K562 (cell line): ENCODE measurements at regions not wholly inside any gene's neighbourhood (a gene's known extent, or its start where the extent isn't known, plus 50 kb on each side); places are given as distances from the start of the nearest gene placed in this dataset.

Experiments
- ATAC-seq: fragments of 200-7000 bp; cut with Tn5 transposase; 3 replicates; pipeline ENCODE4 v1.9.1; 2020; ENCODE audit warnings: moderate library complexity
- BruUV-seq: library from RNA; stranded (reverse); fragments of 400-500 nt; replicated peaks from 2 replicates; lab custom pipeline; 2021; lab: Mats Ljungman, UMichigan
- CTCF ChIA-PET: fragments of 300-600 bp; formaldehyde crosslinking; extraction: SDS; loops from one replicate; lab custom pipeline; 2021; ENCODE audit warnings: low intra/inter-chr PET ratio; lab: Yijun Ruan, JAX
- POLR2A ChIA-PET: fragments of 300-600, 350-650 bp; sonication (Branson Sonifier 250); formaldehyde crosslinking; extraction: SDS; loops from one replicate; lab custom pipeline; 2021; ENCODE audit warnings: antibody characterized with exemption, inconsistent platforms; lab: Yijun Ruan, JAX
- DNase-seq, 4 experiments: peaks; one replicate each; pipeline versions ENCODE4 v3.0.0 to v3.0.0-alpha.2; 2011 to 2018; ENCODE audit warnings: low spot score in 3 of 4, mixed read lengths in 3 of 4; ENCODE audit errors: extremely low read depth in 1 of 4
- FAIRE-seq: peaks from 2 replicates; lab custom pipeline; 2011; peaks lifted over from hg19 to GRCh38; lab: Jason Lieb, UNC
- H2AFZ ChIP-seq: 2 replicates; pipeline ENCODE4 v1.6.0; 2011; ENCODE audit warnings: low read depth, low read length, control low read depth, inconsistent platforms
- H3K27ac ChIP-seq: fragments of 200-600 bp; 3 replicates; pipeline ENCODE4 v1.8.0; 2011; ENCODE audit warnings: low read depth, mild to moderate bottlenecking, control low read depth, inconsistent platforms, low read length, moderate library complexity, mixed read lengths; ENCODE audit errors: extremely low read depth
- H3K27me3 ChIP-seq, 2 experiments: fragments of 300-600 bp in 1 of 2; 2 replicates in 1 of 2; 3 replicates in 1 of 2; pipeline versions ENCODE4 v1.6.0 to v1.8.0; 2011; ENCODE audit warnings: inconsistent platforms in 2 of 2, low read length in 2 of 2, mild to moderate bottlenecking in 1 of 2, mixed read lengths in 1 of 2, moderate library complexity in 1 of 2; ENCODE audit not compliant: control insufficient read depth in 2 of 2, insufficient read depth in 2 of 2
- H3K36me3 ChIP-seq: fragments of 300-600 bp; 3 replicates; pipeline ENCODE4 v1.8.0; 2011; ENCODE audit warnings: mild to moderate bottlenecking, low read length, inconsistent platforms; ENCODE audit not compliant: control insufficient read depth, insufficient read depth
- H3K4me1 ChIP-seq, 2 experiments: fragments of 200-600 bp in 1 of 2; replicated peaks in 1 of 2; 2 replicates in 1 of 2; 3 replicates in 1 of 2; pipeline versions ENCODE4 v1.5.1 to v1.8.0; 2011; ENCODE audit warnings: inconsistent platforms in 2 of 2, low read length in 2 of 2, mild to moderate bottlenecking in 1 of 2, mixed read lengths in 1 of 2, moderate library complexity in 1 of 2; ENCODE audit not compliant: control insufficient read depth in 2 of 2, insufficient read depth in 2 of 2
- H3K4me2 ChIP-seq: 2 replicates; pipeline ENCODE4 v1.6.1; 2011; ENCODE audit warnings: low read length, control low read depth, inconsistent platforms, mixed read lengths; ENCODE audit not compliant: insufficient read depth
- H3K4me3 ChIP-seq: fragments of 200-600 bp; sonication (generic), shearing (Covaris generic); 2 replicates; pipeline ENCODE4 v1.5.1; 2016; ENCODE audit warnings: control low read depth, inconsistent platforms
- H3K79me2 ChIP-seq: fragments of 200-600 bp; 3 replicates; pipeline ENCODE4 v1.8.0; 2011; ENCODE audit warnings: low read length, inconsistent platforms; ENCODE audit not compliant: control insufficient read depth, insufficient read depth
- H3K9ac ChIP-seq, 2 experiments: 2 replicates each; pipeline versions ENCODE4 v1.6.0 to v1.6.1; 2011; ENCODE audit warnings: low read depth in 2 of 2, low read length in 2 of 2, control low read depth in 1 of 2, inconsistent platforms in 1 of 2, mild to moderate bottlenecking in 1 of 2, mixed read lengths in 1 of 2; ENCODE audit not compliant: insufficient read depth in 1 of 2
- H3K9me1 ChIP-seq: one replicate; pipeline ENCODE4 v1.6.0; 2011; ENCODE audit warnings: inconsistent platforms, mild to moderate bottlenecking, low read length, moderate library complexity; ENCODE audit not compliant: control insufficient read depth, insufficient read depth
- H3K9me3 ChIP-seq: replicated peaks from 2 replicates; pipeline ENCODE4 v1.5.1; 2011; ENCODE audit warnings: low read depth, low read length, inconsistent platforms; ENCODE audit not compliant: control insufficient read depth, insufficient read depth
- H4K20me1 ChIP-seq: replicated peaks from 2 replicates; pipeline ENCODE4 v1.6.1; 2011; ENCODE audit warnings: low read length, inconsistent platforms, mixed read lengths; ENCODE audit not compliant: control insufficient read depth, insufficient read depth
- DPF2 ChIP-seq: fragments of 450-650 bp; IDR thresholded peaks from 2 replicates; pipeline ENCODE4 v1.6.1; 2016
- GABPB2 ChIP-seq: fragments of 250-450 bp; sonication (Bioruptor Pico); conservative IDR thresholded peaks from 2 replicates; pipeline ENCODE4 v1.5.1; 2021; ENCODE audit warnings: mild to moderate bottlenecking
- HEY1 ChIP-seq: fragments of 250-450 bp; sonication (Bioruptor Pico); IDR thresholded peaks from 2 replicates; pipeline ENCODE4 v1.5.0; 2020; ENCODE audit warnings: mild to moderate bottlenecking, moderate library complexity, borderline replicate concordance
- ID3 ChIP-seq, 2 experiments: fragments of 250-450 bp in 1 of 2; fragments of 450-650 bp in 1 of 2; sonication (Bioruptor Pico) in 1 of 2; IDR thresholded peaks; 2 replicates each; pipeline versions ENCODE4 v1.6.1 to v1.8.0; 2016 to 2021; ENCODE audit warnings: mild to moderate bottlenecking in 2 of 2, moderate library complexity in 2 of 2, missing compliant biosample characterization in 1 of 2, missing genetic modification characterization in 1 of 2
- MCM5 ChIP-seq: fragments of 450-650 bp; IDR thresholded peaks from 2 replicates; pipeline ENCODE4 v1.6.1; 2016; ENCODE audit warnings: low read depth
- NCOA6 ChIP-seq: fragments of 450-650 bp; IDR thresholded peaks from 2 replicates; pipeline ENCODE4 v1.6.1; 2017; ENCODE audit warnings: mild to moderate bottlenecking
- WHSC1 ChIP-seq: IDR thresholded peaks from one replicate; pipeline ENCODE4 v1.6.1; 2012; ENCODE audit warnings: low read length, control low read depth, inconsistent platforms
- ZFP30 ChIP-seq: fragments of 250-450 bp; sonication (Bioruptor Pico); IDR thresholded peaks from 2 replicates; pipeline ENCODE4 v1.8.0; 2022; ENCODE audit warnings: moderate library complexity, mild to moderate bottlenecking, inconsistent platforms, borderline replicate concordance
- ZNF655 ChIP-seq: fragments of 250-450 bp; sonication (Bioruptor Pico); IDR thresholded peaks from 2 replicates; pipeline ENCODE4 v1.5.0; 2021
- WGBS: fragments of 100-300 bp; shearing (Covaris generic); methylation state at CpG from one replicate; pipeline ENCODE4 v1.1.6; 2016; ENCODE audit warnings: low coverage, mixed read lengths; ENCODE audit not compliant: insufficient coverage; ENCODE audit errors: missing lambda C conversion rate; 5-methylcytosine and 5-hydroxymethylcytosine counted together
- in situ Hi-C: fragments of 300-500 bp; cut with MboI; formaldehyde crosslinking; loops from 4 replicates; pipeline ENCODE4 v1.15.0; 2018; ENCODE audit warnings: inconsistent platforms, mixed read lengths
- intact Hi-C: fragments of 100-400 bp; cut with micrococcal nuclease; formaldehyde crosslinking; loops from 2 replicates; pipeline ENCODE4 v1.14.2; 2022
- TF ChIP-seq, protein P1 (sequence below): fragments of 250-450 bp; sonication (Bioruptor Pico); IDR thresholded peaks from 2 replicates; pipeline ENCODE4 v1.9.0; 2021; ENCODE audit warnings: mild to moderate bottlenecking, inconsistent platforms
- TF ChIP-seq, protein P2 (sequence below), 2 experiments: fragments of 450-650 bp; formaldehyde crosslinking in 1 of 2; IDR thresholded peaks; 2 replicates each; pipeline versions ENCODE4 v1.4.0 to v1.6.1; 2014 to 2020; ENCODE audit warnings: mild to moderate bottlenecking in 2 of 2, borderline replicate concordance in 1 of 2, low read depth in 1 of 2

DNA sequence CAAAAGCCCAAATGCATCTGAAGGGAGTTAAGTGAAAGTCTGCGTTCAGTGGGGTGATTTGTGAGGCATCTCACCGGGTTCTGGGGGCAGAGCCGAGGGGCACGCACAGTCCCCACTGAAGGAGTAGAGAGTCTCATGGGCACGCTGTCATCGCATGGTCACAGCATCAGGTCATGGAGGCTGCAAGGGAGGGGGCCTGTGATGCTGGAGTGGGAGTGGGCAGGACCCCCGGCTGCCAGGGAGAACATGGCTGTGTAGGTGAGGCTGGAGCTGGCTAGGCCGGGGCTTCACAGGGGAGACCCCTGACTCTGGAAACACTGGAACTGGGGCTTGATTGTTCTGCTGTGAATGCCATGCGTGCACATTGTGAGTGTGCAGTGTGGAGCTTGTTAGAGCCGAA is 360.5 kb downstream of the IRX2 start:
- in situ Hi-C loops: no loop called here
- no peak overlapping the region for H3K27ac ChIP-seq
- ChIA-PET POLR2A (no interaction called here), CTCF (no interaction called here)
- no peaks in the 10 kb centered on the region for H3K36me3 ChIP-seq
- H3K4me2 ChIP-seq: no peak overlapping the region
- intact Hi-C loops: no loop called here
- no peaks in the 10 kb centered on the region for H4K20me1 ChIP-seq
- H3K9me1 ChIP-seq: no peaks in the 10 kb centered on the region
- H3K4me3 ChIP-seq: no peak overlapping the region
- FAIRE-seq (no peak), DNase-seq (no peak), ATAC-seq (no peak)
- H3K9ac ChIP-seq: no peak overlapping the region
- H3K4me1 ChIP-seq: no peaks in the 10 kb centered on the region
- H2AFZ ChIP-seq: no peak overlapping the region
- H3K9me3 ChIP-seq: no peaks in the 10 kb centered on the region
- no peaks in the 10 kb centered on the region for H3K79me2 ChIP-seq
- BruUV-seq: no TSS peak
- WGBS: 0% methylated on average over 10 of the region's 10 CpGs
- peaks cover 13 to 44% of the 10 kb centered on the region in 2 experiments; a peak in 4 of 5 replicates for H3K27me3 ChIP-seq
- TF ChIP-seq ZFP30 (CRISPR knock-in tag) (no peak), ID3 (CRISPR knock-in tag; IDR thresholded peaks at IDR 0.05) (no peak), ID3 (tag; IDR thresholded peaks at IDR 0.05) (no peak), MCM5 (no peak), WHSC1 (no peak), HEY1 (CRISPR knock-in tag) (no peak), GABPB2 (CRISPR knock-in tag) (no peak), ZNF655 (CRISPR knock-in tag) (no peak), DPF2 (no peak), NCOA6 (no peak)
- TF ChIP-seq, protein P1, sequence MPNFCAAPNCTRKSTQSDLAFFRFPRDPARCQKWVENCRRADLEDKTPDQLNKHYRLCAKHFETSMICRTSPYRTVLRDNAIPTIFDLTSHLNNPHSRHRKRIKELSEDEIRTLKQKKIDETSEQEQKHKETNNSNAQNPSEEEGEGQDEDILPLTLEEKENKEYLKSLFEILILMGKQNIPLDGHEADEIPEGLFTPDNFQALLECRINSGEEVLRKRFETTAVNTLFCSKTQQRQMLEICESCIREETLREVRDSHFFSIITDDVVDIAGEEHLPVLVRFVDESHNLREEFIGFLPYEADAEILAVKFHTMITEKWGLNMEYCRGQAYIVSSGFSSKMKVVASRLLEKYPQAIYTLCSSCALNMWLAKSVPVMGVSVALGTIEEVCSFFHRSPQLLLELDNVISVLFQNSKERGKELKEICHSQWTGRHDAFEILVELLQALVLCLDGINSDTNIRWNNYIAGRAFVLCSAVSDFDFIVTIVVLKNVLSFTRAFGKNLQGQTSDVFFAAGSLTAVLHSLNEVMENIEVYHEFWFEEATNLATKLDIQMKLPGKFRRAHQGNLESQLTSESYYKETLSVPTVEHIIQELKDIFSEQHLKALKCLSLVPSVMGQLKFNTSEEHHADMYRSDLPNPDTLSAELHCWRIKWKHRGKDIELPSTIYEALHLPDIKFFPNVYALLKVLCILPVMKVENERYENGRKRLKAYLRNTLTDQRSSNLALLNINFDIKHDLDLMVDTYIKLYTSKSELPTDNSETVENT (CRISPR knock-in tag): no peak
- TF ChIP-seq, protein P2, sequence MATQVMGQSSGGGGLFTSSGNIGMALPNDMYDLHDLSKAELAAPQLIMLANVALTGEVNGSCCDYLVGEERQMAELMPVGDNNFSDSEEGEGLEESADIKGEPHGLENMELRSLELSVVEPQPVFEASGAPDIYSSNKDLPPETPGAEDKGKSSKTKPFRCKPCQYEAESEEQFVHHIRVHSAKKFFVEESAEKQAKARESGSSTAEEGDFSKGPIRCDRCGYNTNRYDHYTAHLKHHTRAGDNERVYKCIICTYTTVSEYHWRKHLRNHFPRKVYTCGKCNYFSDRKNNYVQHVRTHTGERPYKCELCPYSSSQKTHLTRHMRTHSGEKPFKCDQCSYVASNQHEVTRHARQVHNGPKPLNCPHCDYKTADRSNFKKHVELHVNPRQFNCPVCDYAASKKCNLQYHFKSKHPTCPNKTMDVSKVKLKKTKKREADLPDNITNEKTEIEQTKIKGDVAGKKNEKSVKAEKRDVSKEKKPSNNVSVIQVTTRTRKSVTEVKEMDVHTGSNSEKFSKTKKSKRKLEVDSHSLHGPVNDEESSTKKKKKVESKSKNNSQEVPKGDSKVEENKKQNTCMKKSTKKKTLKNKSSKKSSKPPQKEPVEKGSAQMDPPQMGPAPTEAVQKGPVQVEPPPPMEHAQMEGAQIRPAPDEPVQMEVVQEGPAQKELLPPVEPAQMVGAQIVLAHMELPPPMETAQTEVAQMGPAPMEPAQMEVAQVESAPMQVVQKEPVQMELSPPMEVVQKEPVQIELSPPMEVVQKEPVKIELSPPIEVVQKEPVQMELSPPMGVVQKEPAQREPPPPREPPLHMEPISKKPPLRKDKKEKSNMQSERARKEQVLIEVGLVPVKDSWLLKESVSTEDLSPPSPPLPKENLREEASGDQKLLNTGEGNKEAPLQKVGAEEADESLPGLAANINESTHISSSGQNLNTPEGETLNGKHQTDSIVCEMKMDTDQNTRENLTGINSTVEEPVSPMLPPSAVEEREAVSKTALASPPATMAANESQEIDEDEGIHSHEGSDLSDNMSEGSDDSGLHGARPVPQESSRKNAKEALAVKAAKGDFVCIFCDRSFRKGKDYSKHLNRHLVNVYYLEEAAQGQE (IDR thresholded peaks at IDR 0.05; ENCODE audit: borderline replicate concordance): no peak
- TF ChIP-seq, protein P2 (CRISPR knock-in tag; IDR thresholded peaks at IDR 0.05; ENCODE audit: low read depth): no peak
